SJSA1 (cell line): ENCODE measurements at regions not wholly inside any gene's neighbourhood (a gene's known extent, or its start where the extent isn't known, plus 50 kb on each side); places are given as distances from the start of the nearest gene placed in this dataset.

ENCODE experiments used
- DNase-seq, 2 experiments: peaks; one replicate each; pipeline ENCODE4 v3.0.0-alpha.2; 2015 to 2020; ENCODE audit warnings: low spot score in 2 of 2, low read depth in 1 of 2
- H3K27ac ChIP-seq: fragments of 250-450 bp; sonication (Bioruptor Pico); 2 replicates; pipeline ENCODE4 v1.5.1; 2020; ENCODE audit warnings: mild to moderate bottlenecking, moderate library complexity
- H3K27me3 ChIP-seq: fragments of 250-450 bp; sonication (Bioruptor Pico); replicated peaks from 2 replicates; pipeline ENCODE4 v1.5.1; 2020; ENCODE audit warnings: mild to moderate bottlenecking, moderate library complexity
- H3K36me3 ChIP-seq: fragments of 250-450 bp; sonication (Bioruptor Pico); 2 replicates; pipeline ENCODE4 v1.5.1; 2020; ENCODE audit warnings: mild to moderate bottlenecking
- H3K4me1 ChIP-seq: fragments of 250-450 bp; sonication (Bioruptor Pico); replicated peaks from 2 replicates; pipeline ENCODE4 v1.6.1; 2021; ENCODE audit warnings: mild to moderate bottlenecking
- H3K4me3 ChIP-seq: fragments of 250-450 bp; sonication (Bioruptor Pico); 2 replicates; pipeline ENCODE4 v1.5.1; 2020; ENCODE audit warnings: mild to moderate bottlenecking
- H3K9me3 ChIP-seq: fragments of 250-450 bp; sonication (Bioruptor Pico); replicated peaks from 2 replicates; pipeline ENCODE4 v1.5.1; 2020; ENCODE audit warnings: mild to moderate bottlenecking

GRCh38 chr12:114750917-114751316, 66.9 kb upstream of the TBX3 start:
- Histone ChIP-seq H3K36me3 (no peaks in the 10 kb centered on the region), H3K27me3 (no peaks in the 10 kb centered on the region), H3K4me1 (peaks cover 8% of the 10 kb centered on the region), H3K27ac (no peak overlapping the region), H3K4me3 (no peak overlapping the region), H3K9me3 (no peaks in the 10 kb centered on the region)
- no peak for DNase-seq

DNA sequence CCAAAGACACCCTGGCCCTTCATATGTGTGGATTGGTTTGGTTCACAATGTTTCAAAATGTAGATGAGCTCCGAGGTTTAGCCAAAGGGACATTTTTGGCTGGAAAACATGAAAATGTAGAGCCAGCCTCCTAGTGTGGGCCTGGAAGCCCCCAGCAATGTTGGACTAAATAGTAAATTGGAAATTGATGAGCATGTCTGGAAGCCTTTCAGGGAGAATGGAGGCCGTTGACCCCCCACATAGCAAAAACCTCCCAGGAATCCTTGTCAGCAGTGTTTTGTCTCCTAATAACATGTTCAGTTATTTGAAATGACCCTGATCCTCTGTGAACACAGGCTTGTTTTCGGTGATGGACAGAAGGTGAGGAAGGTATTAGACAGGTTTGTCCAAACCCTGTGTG, 65.1 kb upstream of the TBX3 start:
- H3K9me3 ChIP-seq, result no peaks in the 10 kb centered on the region
- peaks cover 17% of the 10 kb centered on the region for H3K4me1 ChIP-seq
- no peaks in the 10 kb centered on the region for H3K27me3 ChIP-seq
- DNase-seq, result no peak
- no peak overlapping the region for H3K4me3 ChIP-seq
- H3K36me3 ChIP-seq, result no peaks in the 10 kb centered on the region
- no peak overlapping the region for H3K27ac ChIP-seq

DNA sequence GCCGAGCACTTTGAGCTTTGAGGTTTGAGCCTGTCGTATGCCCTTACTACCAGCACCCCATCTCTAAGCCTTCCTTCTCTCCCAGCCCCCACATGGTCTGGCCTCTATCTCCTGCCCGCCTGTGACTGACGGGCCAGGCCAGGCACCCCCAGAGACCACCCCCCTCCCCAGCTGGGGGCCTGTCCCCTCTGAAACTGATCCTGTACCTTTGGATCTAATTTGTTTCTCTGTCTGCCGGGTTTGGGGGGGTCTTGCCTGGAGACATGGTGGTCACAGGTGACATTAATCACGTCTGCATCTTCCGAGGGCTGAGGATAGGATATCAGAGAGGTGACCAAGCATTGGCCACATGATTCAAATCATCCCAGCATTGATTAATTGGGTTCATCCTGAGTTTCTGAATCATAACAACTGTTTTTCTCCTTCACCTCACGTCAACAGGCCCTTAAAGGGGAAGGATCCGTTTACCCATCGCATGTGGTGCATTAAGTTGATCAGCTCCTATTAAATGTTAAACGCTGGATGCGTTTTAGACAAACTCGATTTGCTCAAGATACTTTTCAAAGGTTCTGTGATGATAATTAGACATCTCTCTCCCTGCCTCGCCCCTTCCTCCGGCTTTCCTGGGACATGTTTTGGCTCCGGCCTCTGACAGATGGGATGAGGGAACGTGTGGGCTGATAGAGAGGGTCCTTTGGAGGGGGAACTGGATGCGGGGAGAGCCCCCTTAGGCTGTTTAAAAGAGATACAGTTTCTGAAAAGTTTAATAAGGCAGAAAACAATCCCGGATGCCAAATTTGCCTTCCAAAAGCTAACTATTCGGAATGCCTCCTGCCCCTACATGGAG, 63.3 kb upstream of the TBX3 start:
- Histone ChIP-seq H3K9me3 (no peaks in the 10 kb centered on the region), H3K27me3 (no peaks in the 10 kb centered on the region), H3K36me3 (no peaks in the 10 kb centered on the region), H3K4me3 (no peak overlapping the region), H3K27ac (no peak overlapping the region), H3K4me1 (peaks cover 18% of the 10 kb centered on the region)
- DNase-seq, result no peak

GRCh38 chr12:114746297-114747011, 62.5 kb upstream of the TBX3 start:
- Histone ChIP-seq H3K36me3 (no peaks in the 10 kb centered on the region), H3K9me3 (no peaks in the 10 kb centered on the region), H3K27me3 (no peaks in the 10 kb centered on the region), H3K4me3 (no peak overlapping the region), H3K27ac (no peak overlapping the region), H3K4me1 (peaks cover 24% of the 10 kb centered on the region)
- DNase-seq, result no peak

GRCh38 chr12:114744691-114745090, 60.7 kb upstream of the TBX3 start:
- Histone ChIP-seq H3K27ac (no peak overlapping the region), H3K27me3 (no peaks in the 10 kb centered on the region), H3K36me3 (no peaks in the 10 kb centered on the region), H3K4me3 (no peak overlapping the region), H3K4me1 (peaks cover 26% of the 10 kb centered on the region), H3K9me3 (no peaks in the 10 kb centered on the region)
- peak; percentile 26 to 43 for DNase-seq

DNA sequence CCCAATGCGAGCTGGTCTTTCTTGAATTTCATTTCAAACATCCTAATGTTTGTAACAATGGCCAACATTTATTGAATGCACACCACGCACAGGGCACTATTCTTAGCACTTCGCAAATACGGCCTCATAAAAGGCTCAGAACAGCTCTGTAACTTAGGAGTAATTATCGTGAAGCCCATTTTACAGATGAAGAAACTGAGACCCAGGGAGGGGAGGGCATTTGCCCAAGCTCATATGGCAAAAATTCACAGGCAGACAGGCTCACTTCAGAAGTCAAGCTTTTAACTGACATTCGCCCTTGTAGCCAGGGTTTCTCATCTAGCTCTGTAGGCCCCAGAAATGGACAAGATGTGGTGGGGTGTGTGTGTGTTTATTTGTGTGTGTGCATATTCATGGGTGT, 60.3 kb upstream of the TBX3 start:
- H3K36me3 ChIP-seq, result no peaks in the 10 kb centered on the region
- no peak for DNase-seq
- H3K27ac ChIP-seq, result no peak overlapping the region
- H3K9me3 ChIP-seq, result no peaks in the 10 kb centered on the region
- H3K4me3 ChIP-seq, result no peak overlapping the region
- no peaks in the 10 kb centered on the region for H3K27me3 ChIP-seq
- peaks cover 23% of the 10 kb centered on the region for H3K4me1 ChIP-seq

GRCh38 chr12:114743799-114744198, 59.8 kb upstream of the TBX3 start:
- no peaks in the 10 kb centered on the region for H3K27me3 ChIP-seq
- no peak overlapping the region for H3K4me3 ChIP-seq
- H3K36me3 ChIP-seq, result no peaks in the 10 kb centered on the region
- peaks cover 19% of the 10 kb centered on the region for H3K4me1 ChIP-seq
- no peak overlapping the region for H3K27ac ChIP-seq
- no peaks in the 10 kb centered on the region for H3K9me3 ChIP-seq
- DNase-seq, result no peak

GRCh38 chr12:114743289-114743688, 59.3 kb upstream of the TBX3 start:
- Histone ChIP-seq H3K9me3 (no peaks in the 10 kb centered on the region), H3K27me3 (no peaks in the 10 kb centered on the region), H3K4me1 (peaks cover 19% of the 10 kb centered on the region), H3K36me3 (no peaks in the 10 kb centered on the region), H3K4me3 (no peak overlapping the region), H3K27ac (no peak overlapping the region)
- no peak for DNase-seq

DNA sequence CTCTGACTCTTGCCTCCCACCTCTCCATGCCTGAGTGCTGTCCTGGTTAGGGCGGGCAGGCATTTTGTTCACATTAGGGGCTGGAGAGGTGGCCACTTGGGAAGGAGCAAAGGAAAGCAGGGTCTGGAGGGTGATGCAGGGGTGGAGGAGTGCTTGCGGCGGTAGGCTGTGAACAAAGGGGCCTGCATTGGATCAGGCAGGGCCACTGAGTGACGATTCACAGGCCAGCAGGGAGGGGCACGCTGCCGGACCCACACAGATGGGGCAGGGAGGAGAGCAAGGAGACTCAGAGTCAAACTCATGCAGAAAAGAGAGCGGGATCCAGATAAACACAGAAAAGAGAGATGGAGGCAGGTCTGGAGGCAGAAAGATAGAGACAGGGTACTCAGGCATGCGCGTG, 58.4 kb upstream of the TBX3 start:
- Histone ChIP-seq H3K9me3 (no peaks in the 10 kb centered on the region), H3K27ac (no peak overlapping the region), H3K4me1 (peaks cover 19% of the 10 kb centered on the region), H3K27me3 (no peaks in the 10 kb centered on the region), H3K4me3 (no peak overlapping the region), H3K36me3 (no peaks in the 10 kb centered on the region)
- no peak for DNase-seq

DNA sequence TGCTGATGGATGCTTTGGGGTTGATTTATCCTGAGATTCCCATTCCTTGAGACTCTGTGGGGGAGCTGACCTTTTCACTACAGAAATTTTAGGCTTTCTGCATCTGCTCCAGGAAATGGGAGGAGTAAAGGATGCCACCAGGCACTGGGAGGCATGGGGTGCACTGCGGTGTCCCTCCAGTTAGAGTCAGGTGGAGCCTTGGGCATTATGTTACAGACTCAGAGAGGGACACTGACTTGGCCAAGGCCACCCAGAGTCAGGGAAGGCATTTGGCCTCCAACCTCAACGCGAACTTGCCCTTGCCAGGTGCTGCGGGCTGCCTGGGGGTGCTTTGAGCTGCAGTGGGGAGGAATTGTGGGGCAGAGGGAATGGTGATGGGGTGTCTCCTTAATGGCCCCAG, 58.0 kb upstream of the TBX3 start:
- H3K27ac ChIP-seq, result no peak overlapping the region
- H3K4me3 ChIP-seq, result no peak overlapping the region
- H3K9me3 ChIP-seq, result no peaks in the 10 kb centered on the region
- no peak for DNase-seq
- peaks cover 19% of the 10 kb centered on the region for H3K4me1 ChIP-seq
- H3K36me3 ChIP-seq, result no peaks in the 10 kb centered on the region
- no peaks in the 10 kb centered on the region for H3K27me3 ChIP-seq

GRCh38 chr12:114740448-114740847, 56.5 kb upstream of the TBX3 start:
- H3K27ac ChIP-seq, result no peak overlapping the region
- no peaks in the 10 kb centered on the region for H3K27me3 ChIP-seq
- no peak overlapping the region for H3K4me3 ChIP-seq
- no peaks in the 10 kb centered on the region for H3K9me3 ChIP-seq
- H3K4me1 ChIP-seq, result peaks cover 19% of the 10 kb centered on the region
- no peak for DNase-seq
- no peaks in the 10 kb centered on the region for H3K36me3 ChIP-seq

DNA sequence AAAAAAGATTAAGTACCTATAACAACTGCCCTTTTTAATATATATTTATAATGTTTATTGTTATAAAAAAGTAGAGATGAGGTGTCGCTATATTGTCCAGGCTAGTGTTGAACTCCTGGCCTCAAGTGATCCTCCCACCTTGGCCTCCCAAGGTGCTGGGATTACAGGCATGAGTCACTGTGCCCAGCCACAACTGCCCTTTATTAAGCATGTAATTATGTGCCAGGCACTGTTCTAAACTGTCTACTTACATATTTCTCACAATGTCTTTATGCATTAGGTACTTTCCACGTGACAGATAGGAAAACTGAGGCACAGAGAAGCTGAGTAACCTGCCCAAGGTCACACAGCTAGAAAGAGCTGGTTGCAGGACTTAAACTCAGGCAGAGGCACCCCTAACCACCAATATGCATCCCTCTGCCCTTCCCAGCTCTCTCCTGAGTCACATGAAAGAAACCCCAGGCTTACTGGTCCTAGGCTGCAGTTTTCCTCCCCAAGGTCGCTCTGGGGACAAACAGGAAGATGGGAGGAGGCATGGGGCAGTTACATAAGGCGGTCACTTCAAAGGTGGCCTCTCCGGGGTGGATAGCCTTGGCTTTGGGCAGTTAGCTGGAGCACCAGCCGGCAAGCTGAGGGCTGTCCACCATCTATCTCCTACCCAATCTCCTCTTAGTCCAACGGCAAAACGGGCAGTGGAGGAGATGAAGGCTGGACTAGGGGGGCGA, 54.6 kb upstream of the TBX3 start:
- Histone ChIP-seq H3K27me3 (no peaks in the 10 kb centered on the region), H3K9me3 (no peaks in the 10 kb centered on the region), H3K4me3 (no peak overlapping the region), H3K36me3 (no peaks in the 10 kb centered on the region), H3K27ac (no peak overlapping the region), H3K4me1 (peaks cover 10% of the 10 kb centered on the region)
- DNase-seq, result no peak

DNA sequence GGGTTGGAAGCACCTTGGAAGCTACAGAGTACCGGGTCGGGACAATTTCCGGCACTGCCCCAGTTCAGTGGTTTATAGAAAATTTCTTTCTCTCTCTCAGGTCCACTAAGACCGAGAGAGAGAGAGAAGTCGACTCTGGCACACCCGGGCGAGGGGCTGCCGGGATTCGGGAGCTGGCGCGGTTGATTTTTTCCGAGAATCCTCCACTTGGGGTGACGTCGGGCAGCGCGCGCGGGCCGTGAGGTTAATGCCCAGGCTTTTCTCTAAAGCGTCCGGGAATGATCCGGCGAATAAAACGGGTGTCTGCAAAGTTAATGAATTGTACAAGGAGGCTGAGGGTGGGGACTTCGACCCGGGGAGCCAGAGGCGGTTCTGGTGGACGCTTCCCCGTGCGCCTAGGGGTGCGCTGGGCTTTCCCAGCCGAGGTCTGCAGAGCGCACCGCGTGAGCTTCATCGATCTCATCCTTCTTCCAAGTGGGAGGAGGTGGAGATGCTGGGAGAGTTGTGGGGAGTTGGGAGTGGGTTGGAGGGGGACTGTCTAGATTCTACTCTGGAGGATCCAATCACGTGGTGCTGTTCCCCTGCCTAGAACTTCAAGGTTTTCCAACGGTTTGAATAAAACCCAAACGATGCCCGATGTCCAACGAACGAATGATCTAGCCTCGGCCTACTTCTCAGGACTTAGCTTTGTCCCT, 51.9 kb upstream of the TBX3 start:
- no peaks in the 10 kb centered on the region for H3K36me3 ChIP-seq
- no peaks in the 10 kb centered on the region for H3K9me3 ChIP-seq
- H3K4me3 ChIP-seq, result no peak overlapping the region
- no peaks in the 10 kb centered on the region for H3K4me1 ChIP-seq
- H3K27me3 ChIP-seq, result no peaks in the 10 kb centered on the region
- no peak overlapping the region for H3K27ac ChIP-seq
- DNase-seq, result no peak
